ENCODE measurements at regions not wholly inside any gene's neighbourhood (a gene's known extent, or its start where the extent isn't known, plus 50 kb on each side); places are given as distances from the start of the nearest gene placed in this dataset.
"Not testable (repeated sequence)": the region's sequence is repeated elsewhere in the genome, so short reads cannot be mapped to it uniquely, and the experiment has no call there.

- no peaks in the 10 kb centered on the region; the same call in 1 of the 2 replicates for H3K9me3 ChIP-seq (ENCODE audit: control insufficient read depth, insufficient read depth, low read length)
- no peaks in the 10 kb centered on the region for H3K9me2 ChIP-seq (replicated peaks; ENCODE audit: control insufficient read depth, low read length)
- H3K4me1 ChIP-seq (ENCODE audit: control insufficient read depth, low read length), result no peaks in the 10 kb centered on the region
- H3K27ac ChIP-seq (ENCODE audit: low read depth, low read length), result no peak overlapping the region
- no peak overlapping the region for H3K4me2 ChIP-seq (ENCODE audit: low read length)
- no peaks in the 10 kb centered on the region for H4K20me1 ChIP-seq (ENCODE audit: control insufficient read depth, insufficient read depth, low read depth, low read length)
- no peaks in the 10 kb centered on the region for H3K27me3 ChIP-seq (ENCODE audit: control insufficient read depth, low read length)
- TF ChIP-seq CTCF (IDR thresholded peaks at IDR 0.05; ENCODE audit: low read depth, low read length, poor library complexity, severe bottlenecking) (no peak), EZH2phosphoT487 (IDR thresholded peaks at IDR 0.05; ENCODE audit: borderline replicate concordance, low read length) (no peak)
- H3K4me3 ChIP-seq (ENCODE audit: low read length), result no peak overlapping the region
- no peaks in the 10 kb centered on the region for H3K36me3 ChIP-seq (ENCODE audit: control insufficient read depth, low read length)
- H3K79me2 ChIP-seq (ENCODE audit: control insufficient read depth, low read length), result no peaks in the 10 kb centered on the region
- no peaks in the 10 kb centered on the region for H3F3A ChIP-seq (ENCODE audit: control insufficient read depth, insufficient read depth)
Observed at GRCh38 chr6:22205266-22205665, 91.6 kb downstream of the PRL start.

GRCh38 chr6:22206106-22206505, 90.7 kb downstream of the PRL start:
- Histone ChIP-seq H3F3A (ENCODE audit: control insufficient read depth, insufficient read depth) (no peaks in the 10 kb centered on the region), H3K4me3 (ENCODE audit: low read length) (no peak overlapping the region), H3K4me1 (ENCODE audit: control insufficient read depth, low read length) (no peaks in the 10 kb centered on the region), H4K20me1 (ENCODE audit: control insufficient read depth, insufficient read depth, low read depth, low read length) (no peaks in the 10 kb centered on the region), H3K9me2 (replicated peaks; ENCODE audit: control insufficient read depth, low read length) (no peaks in the 10 kb centered on the region), H3K79me2 (ENCODE audit: control insufficient read depth, low read length) (no peaks in the 10 kb centered on the region), H3K27ac (ENCODE audit: low read depth, low read length) (no peak overlapping the region), H3K27me3 (ENCODE audit: control insufficient read depth, low read length) (no peaks in the 10 kb centered on the region), H3K9me3 (ENCODE audit: control insufficient read depth, insufficient read depth, low read length) (no peaks in the 10 kb centered on the region; the same call in 1 of the 2 replicates), H3K4me2 (ENCODE audit: low read length) (no peak overlapping the region), H3K36me3 (ENCODE audit: control insufficient read depth, low read length) (no peaks in the 10 kb centered on the region)
- no peak for TF ChIP-seq CTCF (IDR thresholded peaks at IDR 0.05; ENCODE audit: low read depth, low read length, poor library complexity, severe bottlenecking)
- no peak for TF ChIP-seq EZH2phosphoT487 (IDR thresholded peaks at IDR 0.05; ENCODE audit: borderline replicate concordance, low read length)

GRCh38 chr6:22208026-22208425, 88.8 kb downstream of the PRL start:
- Histone ChIP-seq H3K27me3 (ENCODE audit: control insufficient read depth, low read length) (no peaks in the 10 kb centered on the region), H3K27ac (ENCODE audit: low read depth, low read length) (no peak overlapping the region), H3K36me3 (ENCODE audit: control insufficient read depth, low read length) (no peaks in the 10 kb centered on the region), H3K4me1 (ENCODE audit: control insufficient read depth, low read length) (no peaks in the 10 kb centered on the region), H3K9me2 (replicated peaks; ENCODE audit: control insufficient read depth, low read length) (no peaks in the 10 kb centered on the region), H3K9me3 (ENCODE audit: control insufficient read depth, insufficient read depth, low read length) (no peaks in the 10 kb centered on the region; the same call in 1 of the 2 replicates), H3F3A (ENCODE audit: control insufficient read depth, insufficient read depth) (no peaks in the 10 kb centered on the region), H3K4me2 (ENCODE audit: low read length) (no peak overlapping the region), H4K20me1 (ENCODE audit: control insufficient read depth, insufficient read depth, low read depth, low read length) (no peaks in the 10 kb centered on the region), H3K79me2 (ENCODE audit: control insufficient read depth, low read length) (no peaks in the 10 kb centered on the region), H3K4me3 (ENCODE audit: low read length) (no peak overlapping the region)
- TF ChIP-seq EZH2phosphoT487 (IDR thresholded peaks at IDR 0.05; ENCODE audit: borderline replicate concordance, low read length) (no peak), CTCF (IDR thresholded peaks at IDR 0.05; ENCODE audit: low read depth, low read length, poor library complexity, severe bottlenecking) (no peak)

GRCh38 chr6:22214314-22214713, 82.5 kb downstream of the PRL start:
- Histone ChIP-seq H3K4me1 (ENCODE audit: control insufficient read depth, low read length) (peaks cover 7% of the 10 kb centered on the region), H3K4me2 (ENCODE audit: low read length) (no peak overlapping the region), H3K9me2 (replicated peaks; ENCODE audit: control insufficient read depth, low read length) (no peaks in the 10 kb centered on the region), H3K27ac (ENCODE audit: low read depth, low read length) (no peak overlapping the region), H3K27me3 (ENCODE audit: control insufficient read depth, low read length) (no peaks in the 10 kb centered on the region), H3F3A (ENCODE audit: control insufficient read depth, insufficient read depth) (no peaks in the 10 kb centered on the region), H3K4me3 (ENCODE audit: low read length) (no peak overlapping the region), H3K36me3 (ENCODE audit: control insufficient read depth, low read length) (no peaks in the 10 kb centered on the region), H3K79me2 (ENCODE audit: control insufficient read depth, low read length) (no peaks in the 10 kb centered on the region), H4K20me1 (ENCODE audit: control insufficient read depth, insufficient read depth, low read depth, low read length) (no peaks in the 10 kb centered on the region), H3K9me3 (ENCODE audit: control insufficient read depth, insufficient read depth, low read length) (no peaks in the 10 kb centered on the region)
- TF ChIP-seq EZH2phosphoT487 (IDR thresholded peaks at IDR 0.05; ENCODE audit: borderline replicate concordance, low read length) (no peak), CTCF (IDR thresholded peaks at IDR 0.05; ENCODE audit: low read depth, low read length, poor library complexity, severe bottlenecking) (no peak)

GRCh38 chr6:22215474-22215873, 81.4 kb downstream of the PRL start:
- not testable (repeated sequence) for H3K9me2 ChIP-seq (replicated peaks; ENCODE audit: control insufficient read depth, low read length); H3F3A ChIP-seq (ENCODE audit: control insufficient read depth, insufficient read depth); H3K4me3 ChIP-seq (ENCODE audit: low read length); H3K27ac ChIP-seq (ENCODE audit: low read depth, low read length); H3K79me2 ChIP-seq (ENCODE audit: control insufficient read depth, low read length); H4K20me1 ChIP-seq (ENCODE audit: control insufficient read depth, insufficient read depth, low read depth, low read length); H3K4me2 ChIP-seq (ENCODE audit: low read length); H3K27me3 ChIP-seq (ENCODE audit: control insufficient read depth, low read length); H3K36me3 ChIP-seq (ENCODE audit: control insufficient read depth, low read length); H3K9me3 ChIP-seq (ENCODE audit: control insufficient read depth, insufficient read depth, low read length); H3K4me1 ChIP-seq (ENCODE audit: control insufficient read depth, low read length)

All from DOHH2 (cell line).